Activated CD8-positive, alpha-beta T cell treated with anti-CD3 and anti-CD28 coated beads for 36 hours (primary cell): ENCODE measurements at regions not wholly inside any gene's neighbourhood (a gene's known extent, or its start where the extent isn't known, plus 50 kb on each side); places are given as distances from the start of the nearest gene placed in this dataset.

Experiments
- ATAC-seq: fragments of 200-7000 bp; cut with Tn5 transposase; one replicate; pipeline ENCODE4 v1.10.0; 2021; ENCODE audit warnings: mild to moderate bottlenecking, moderate library complexity
- CTCF ChIA-PET: fragments of 350-600 bp; sonication (Branson Sonifier 250); formaldehyde crosslinking; loops from one replicate; lab custom pipeline; 2021; ENCODE audit warnings: antibody characterized with exemption; lab: Charles Lee
- POLR2A ChIA-PET: fragments of 350-600 bp; sonication (Branson Sonifier 250); formaldehyde crosslinking; loops from one replicate; lab custom pipeline; 2021; ENCODE audit warnings: antibody characterized with exemption; lab: Charles Lee
- DNase-seq: peaks from one replicate; pipeline ENCODE4 v3.0.0-alpha.2; 2020
- H3K27ac Mint-ChIP-seq: one replicate; pipeline ENCODE4 v1.8.0; 2021; ENCODE audit warnings: mild to moderate bottlenecking, mixed read lengths
- H3K27me3 Mint-ChIP-seq: one replicate; pipeline ENCODE4 v1.8.0; 2021; ENCODE audit warnings: mixed read lengths
- H3K36me3 Mint-ChIP-seq: one replicate; pipeline ENCODE4 v1.8.0; 2021; ENCODE audit warnings: low read depth, mixed read lengths
- H3K4me1 Mint-ChIP-seq: one replicate; pipeline ENCODE4 v1.8.0; 2021; ENCODE audit warnings: low read depth, mixed read lengths
- H3K4me3 Mint-ChIP-seq: one replicate; pipeline ENCODE4 v1.8.0; 2021; ENCODE audit warnings: mild to moderate bottlenecking, moderate library complexity, mixed read lengths
- H3K9me3 Mint-ChIP-seq: one replicate; pipeline ENCODE4 v1.8.0; 2021; ENCODE audit warnings: mixed read lengths
- CTCF ChIP-seq: fragments of 200-600 bp; IDR thresholded peaks from one replicate; pipeline ENCODE4 v1.8.0; 2022; ENCODE audit warnings: antibody characterized with exemption, mild to moderate bottlenecking
- intact Hi-C: fragments of 100-400 bp; cut with micrococcal nuclease; formaldehyde crosslinking; loops from one replicate; pipeline ENCODE4 v1.10.0; 2022

GRCh38 chr2:120963997-120964705, 228.5 kb downstream of the GLI2 start:
- DNase-seq: no peak
- Mint-ChIP-seq H3K27ac (no peak overlapping the region), H3K4me1 (no peaks in the 10 kb centered on the region), H3K4me3 (no peak overlapping the region), H3K9me3 (no peaks in the 10 kb centered on the region), H3K27me3 (no peaks in the 10 kb centered on the region), H3K36me3 (no peaks in the 10 kb centered on the region)
- ChIA-PET CTCF (no interaction called here), POLR2A (no interaction called here)
- intact Hi-C loops: no loop called here
- TF ChIP-seq CTCF: no peak
- no peak for ATAC-seq

- CTCF ChIA-PET: no interaction called here
- TF ChIP-seq CTCF: no peak
- H3K27me3 Mint-ChIP-seq: no peaks in the 10 kb centered on the region
- intact Hi-C loops: no loop called here
- ATAC-seq (no peak), DNase-seq (no peak)
- no peak overlapping the region for H3K4me3 Mint-ChIP-seq
- no peaks in the 10 kb centered on the region for H3K36me3 Mint-ChIP-seq
- no peaks in the 10 kb centered on the region for H3K9me3 Mint-ChIP-seq
- H3K4me1 Mint-ChIP-seq: no peaks in the 10 kb centered on the region
- no peak overlapping the region for H3K27ac Mint-ChIP-seq
- POLR2A ChIA-PET: no interaction called here
These were observed 229.2 kb downstream of the GLI2 start for GRCh38 chr2:120964819-120965218.

- no peaks in the 10 kb centered on the region for H3K36me3 Mint-ChIP-seq
- no peak overlapping the region for H3K27ac Mint-ChIP-seq
- no peaks in the 10 kb centered on the region for H3K9me3 Mint-ChIP-seq
- TF ChIP-seq CTCF: no peak
- no peak overlapping the region for H3K4me3 Mint-ChIP-seq
- H3K4me1 Mint-ChIP-seq: no peaks in the 10 kb centered on the region
- H3K27me3 Mint-ChIP-seq: no peaks in the 10 kb centered on the region
- no peak for ATAC-seq
- ChIA-PET POLR2A (no interaction called here), CTCF (interaction anchor here (1.1 kb wide), 1 partner anchor 112 kb away, joined by 3 read pairs; no protein-coding TSS in a partner anchor)
- intact Hi-C loops: no loop called here
- no peak for DNase-seq
These were observed 231.0 kb downstream of the GLI2 start for GRCh38 chr2:120966510-120967254.

- ATAC-seq: no peak
- Mint-ChIP-seq H3K36me3 (no peaks in the 10 kb centered on the region), H3K27me3 (no peaks in the 10 kb centered on the region), H3K9me3 (no peaks in the 10 kb centered on the region), H3K27ac (no peak overlapping the region), H3K4me3 (no peak overlapping the region), H3K4me1 (no peaks in the 10 kb centered on the region)
- POLR2A ChIA-PET: no interaction called here
- CTCF ChIA-PET: no interaction called here
- no peak for DNase-seq
- intact Hi-C loops: no loop called here
- no peak for TF ChIP-seq CTCF
These were observed 232.8 kb downstream of the GLI2 start for GRCh38 chr2:120968307-120969015.
